Panc1 (cell line): ENCODE measurements at regions not wholly inside any gene's neighbourhood (a gene's known extent, or its start where the extent isn't known, plus 50 kb on each side); places are given as distances from the start of the nearest gene placed in this dataset.

Experiments used
- ATAC-seq: fragments of 200-7000 bp; cut with Tn5 transposase; 2 replicates; pipeline ENCODE4 v1.9.1; 2020; ENCODE audit warnings: mild to moderate bottlenecking, moderate library complexity
- BruUV-seq: library from RNA; stranded (reverse); fragments of 400-500 nt; replicated peaks from 2 replicates; lab custom pipeline; 2021; lab: Mats Ljungman, UMichigan
- CTCF ChIA-PET: fragments of 300-600 bp; sonication (Branson Sonifier 250); formaldehyde crosslinking; loops from one replicate; lab custom pipeline; 2022; ENCODE audit warnings: antibody characterized with exemption; lab: Charles Lee
- POLR2A ChIA-PET: fragments of 300-600 bp; sonication (Branson Sonifier 250); formaldehyde crosslinking; loops from one replicate; lab custom pipeline; 2022; ENCODE audit warnings: antibody characterized with exemption; lab: Charles Lee
- DNase-seq: peaks from one replicate; pipeline ENCODE4 v3.0.0-alpha.2; 2010; ENCODE audit warnings: low read depth, low spot score
- H3K27ac ChIP-seq: 2 replicates; pipeline ENCODE4 v1.5.1; 2011; ENCODE audit warnings: mild to moderate bottlenecking, low read length, inconsistent platforms
- H3K27me3 ChIP-seq: fragments of 200-500 bp; sonication (Bioruptor generic); 2 replicates; pipeline ENCODE4 v1.6.0; 2014; ENCODE audit warnings: low read length, inconsistent platforms; ENCODE audit not compliant: control insufficient read depth, insufficient read depth
- H3K36me3 ChIP-seq: fragments of 200-500 bp; sonication (Bioruptor generic); 2 replicates; pipeline ENCODE4 v1.5.1; 2014; ENCODE audit warnings: inconsistent platforms, mild to moderate bottlenecking, low read length, moderate library complexity; ENCODE audit not compliant: control insufficient read depth, insufficient read depth
- H3K4me1 ChIP-seq: 2 replicates; pipeline ENCODE4 v1.5.1; 2011; ENCODE audit warnings: inconsistent platforms, mild to moderate bottlenecking, low read length, moderate library complexity; ENCODE audit not compliant: control insufficient read depth, insufficient read depth
- H3K4me3 ChIP-seq, 2 experiments: 2 replicates each; pipeline ENCODE4 v1.5.1; 2011 to 2012; ENCODE audit warnings: low read depth in 2 of 2, low read length in 2 of 2, mild to moderate bottlenecking in 2 of 2, inconsistent platforms in 1 of 2, moderate library complexity in 1 of 2
- H3K9me3 ChIP-seq: fragments of 200-500 bp; sonication (Bioruptor generic); 2 replicates; pipeline ENCODE4 v1.5.1; 2014; ENCODE audit warnings: low read depth, mild to moderate bottlenecking, inconsistent platforms, low read length, moderate library complexity; ENCODE audit not compliant: control insufficient read depth, insufficient read depth
- POLR2AphosphoS5 ChIP-seq: IDR thresholded peaks from 2 replicates; pipeline ENCODE4 v1.6.1; 2012; ENCODE audit warnings: mild to moderate bottlenecking, low read depth, low read length, moderate library complexity
- SIN3A ChIP-seq: IDR thresholded peaks from 2 replicates; pipeline ENCODE4 v1.6.1; 2012; ENCODE audit warnings: low read depth, mild to moderate bottlenecking, low read length, moderate library complexity, borderline replicate concordance; ENCODE audit not compliant: insufficient read depth
- TCF7L2 ChIP-seq: IDR thresholded peaks from 2 replicates; pipeline ENCODE4 v1.6.1; 2011; ENCODE audit warnings: mild to moderate bottlenecking, low read depth, low read length, inconsistent platforms
- in situ Hi-C: cut with HindIII; loops from 2 replicates; pipeline ENCODE4 v1.10.0; 2016; ENCODE audit warnings: low sequenced_read_pairs, low pct_unique_long_range_greater_than_20kb
- intact Hi-C: fragments of 100-400 bp; cut with micrococcal nuclease; formaldehyde crosslinking; loops from one replicate; pipeline ENCODE4 v1.10.0; 2022; ENCODE audit not compliant: unreplicated experiment
- TF ChIP-seq, protein P1 (sequence below): fragments of 450-650 bp; IDR thresholded peaks from 2 replicates; pipeline ENCODE4 v1.5.1; 2017; ENCODE audit warnings: mild to moderate bottlenecking
- TF ChIP-seq, protein P2 (sequence below), 2 experiments: IDR thresholded peaks; 2 replicates each; pipeline ENCODE4 v1.6.1; 2011 to 2012; ENCODE audit warnings: low read depth in 2 of 2, control low read depth in 1 of 2, low read length in 1 of 2, mild to moderate bottlenecking in 1 of 2, moderate library complexity in 1 of 2; ENCODE audit not compliant: insufficient read depth in 1 of 2

DNA sequence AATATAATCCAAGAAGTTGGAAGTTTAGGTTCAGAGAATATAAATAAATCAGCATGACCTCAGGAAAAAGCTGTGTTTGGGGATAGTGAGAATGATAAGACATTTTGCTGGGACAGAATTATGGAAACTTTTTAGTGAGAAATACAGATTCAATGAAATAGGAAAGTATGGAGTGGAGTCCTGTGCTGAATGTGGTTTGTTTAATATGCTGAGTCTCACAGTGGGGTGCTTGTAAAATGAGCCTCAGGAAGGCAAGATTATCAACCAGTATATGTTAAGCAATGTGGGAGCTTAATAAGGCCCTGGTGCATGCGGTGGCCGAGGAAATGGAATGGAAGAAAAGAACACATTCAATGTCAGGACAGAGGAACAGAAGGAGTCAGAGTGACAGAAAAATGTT lies 1554.7 kb upstream of the TENM3 start:
- Histone ChIP-seq H3K4me3 (no peak overlapping the region), H3K36me3 (no peaks in the 10 kb centered on the region), H3K27ac (no peak overlapping the region), H3K9me3 (no peaks in the 10 kb centered on the region), H3K4me1 (no peaks in the 10 kb centered on the region), H3K27me3 (no peaks in the 10 kb centered on the region)
- BruUV-seq, result no TSS peak
- intact Hi-C loops (no loop called here), in situ Hi-C loops (no loop called here)
- TF ChIP-seq TCF7L2 (no peak), SIN3A (no peak), POLR2AphosphoS5 (no peak)
- TF ChIP-seq, protein P1, sequence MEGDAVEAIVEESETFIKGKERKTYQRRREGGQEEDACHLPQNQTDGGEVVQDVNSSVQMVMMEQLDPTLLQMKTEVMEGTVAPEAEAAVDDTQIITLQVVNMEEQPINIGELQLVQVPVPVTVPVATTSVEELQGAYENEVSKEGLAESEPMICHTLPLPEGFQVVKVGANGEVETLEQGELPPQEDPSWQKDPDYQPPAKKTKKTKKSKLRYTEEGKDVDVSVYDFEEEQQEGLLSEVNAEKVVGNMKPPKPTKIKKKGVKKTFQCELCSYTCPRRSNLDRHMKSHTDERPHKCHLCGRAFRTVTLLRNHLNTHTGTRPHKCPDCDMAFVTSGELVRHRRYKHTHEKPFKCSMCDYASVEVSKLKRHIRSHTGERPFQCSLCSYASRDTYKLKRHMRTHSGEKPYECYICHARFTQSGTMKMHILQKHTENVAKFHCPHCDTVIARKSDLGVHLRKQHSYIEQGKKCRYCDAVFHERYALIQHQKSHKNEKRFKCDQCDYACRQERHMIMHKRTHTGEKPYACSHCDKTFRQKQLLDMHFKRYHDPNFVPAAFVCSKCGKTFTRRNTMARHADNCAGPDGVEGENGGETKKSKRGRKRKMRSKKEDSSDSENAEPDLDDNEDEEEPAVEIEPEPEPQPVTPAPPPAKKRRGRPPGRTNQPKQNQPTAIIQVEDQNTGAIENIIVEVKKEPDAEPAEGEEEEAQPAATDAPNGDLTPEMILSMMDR, result no peak
- TF ChIP-seq, protein P2, sequence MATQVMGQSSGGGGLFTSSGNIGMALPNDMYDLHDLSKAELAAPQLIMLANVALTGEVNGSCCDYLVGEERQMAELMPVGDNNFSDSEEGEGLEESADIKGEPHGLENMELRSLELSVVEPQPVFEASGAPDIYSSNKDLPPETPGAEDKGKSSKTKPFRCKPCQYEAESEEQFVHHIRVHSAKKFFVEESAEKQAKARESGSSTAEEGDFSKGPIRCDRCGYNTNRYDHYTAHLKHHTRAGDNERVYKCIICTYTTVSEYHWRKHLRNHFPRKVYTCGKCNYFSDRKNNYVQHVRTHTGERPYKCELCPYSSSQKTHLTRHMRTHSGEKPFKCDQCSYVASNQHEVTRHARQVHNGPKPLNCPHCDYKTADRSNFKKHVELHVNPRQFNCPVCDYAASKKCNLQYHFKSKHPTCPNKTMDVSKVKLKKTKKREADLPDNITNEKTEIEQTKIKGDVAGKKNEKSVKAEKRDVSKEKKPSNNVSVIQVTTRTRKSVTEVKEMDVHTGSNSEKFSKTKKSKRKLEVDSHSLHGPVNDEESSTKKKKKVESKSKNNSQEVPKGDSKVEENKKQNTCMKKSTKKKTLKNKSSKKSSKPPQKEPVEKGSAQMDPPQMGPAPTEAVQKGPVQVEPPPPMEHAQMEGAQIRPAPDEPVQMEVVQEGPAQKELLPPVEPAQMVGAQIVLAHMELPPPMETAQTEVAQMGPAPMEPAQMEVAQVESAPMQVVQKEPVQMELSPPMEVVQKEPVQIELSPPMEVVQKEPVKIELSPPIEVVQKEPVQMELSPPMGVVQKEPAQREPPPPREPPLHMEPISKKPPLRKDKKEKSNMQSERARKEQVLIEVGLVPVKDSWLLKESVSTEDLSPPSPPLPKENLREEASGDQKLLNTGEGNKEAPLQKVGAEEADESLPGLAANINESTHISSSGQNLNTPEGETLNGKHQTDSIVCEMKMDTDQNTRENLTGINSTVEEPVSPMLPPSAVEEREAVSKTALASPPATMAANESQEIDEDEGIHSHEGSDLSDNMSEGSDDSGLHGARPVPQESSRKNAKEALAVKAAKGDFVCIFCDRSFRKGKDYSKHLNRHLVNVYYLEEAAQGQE (IDR thresholded peaks at IDR 0.05; ENCODE audit: insufficient read depth in 1 of 2, low read depth in 2 of 2, low read length in 1 of 2), result no peak
- ChIA-PET CTCF (no interaction called here), POLR2A (no interaction called here)
- ATAC-seq (no peak), DNase-seq (no peak)

DNA sequence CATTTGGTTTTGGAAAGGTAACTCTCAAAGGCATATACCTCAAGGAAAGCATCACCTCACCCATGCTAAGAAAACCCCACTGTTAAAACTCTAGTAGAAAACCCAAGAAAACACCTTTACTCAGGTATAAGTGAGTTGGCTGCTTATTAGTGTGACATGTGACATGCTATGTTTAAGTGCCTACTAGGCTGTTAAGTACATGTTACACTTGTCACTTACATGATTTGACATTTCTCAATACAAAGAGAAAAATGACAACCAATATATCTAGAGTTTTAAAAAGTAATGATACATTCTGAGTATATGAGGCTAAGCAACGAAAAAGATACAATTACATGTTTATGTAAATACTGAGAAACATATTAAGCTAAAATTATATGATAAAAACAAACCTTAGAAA lies 1548.3 kb upstream of the TENM3 start:
- no peak overlapping the region for H3K27ac ChIP-seq
- ChIA-PET CTCF (no interaction called here), POLR2A (interaction anchor here (0.6 kb wide), 1 partner anchor 55 kb away, joined by 3 read pairs; no protein-coding TSS in a partner anchor)
- no peak overlapping the region for H3K4me3 ChIP-seq
- no peaks in the 10 kb centered on the region for H3K36me3 ChIP-seq
- ATAC-seq (no peak), DNase-seq (no peak)
- in situ Hi-C loops, result no loop called here
- no peaks in the 10 kb centered on the region for H3K27me3 ChIP-seq
- intact Hi-C loops, result no loop called here
- no peaks in the 10 kb centered on the region for H3K9me3 ChIP-seq
- H3K4me1 ChIP-seq, result no peaks in the 10 kb centered on the region
- BruUV-seq, result no TSS peak
- TF ChIP-seq, protein P2 (IDR thresholded peaks at IDR 0.05; ENCODE audit: insufficient read depth in 1 of 2, low read depth in 2 of 2, low read length in 1 of 2), result no peak
- TF ChIP-seq, protein P1, result no peak
- TF ChIP-seq TCF7L2 (no peak), SIN3A (no peak), POLR2AphosphoS5 (no peak)
